SK-N-SH treated with all-trans-retinoic acid at 6 μM for 48 hours (cell line): ENCODE measurements at regions not wholly inside any gene's neighbourhood (a gene's known extent, or its start where the extent isn't known, plus 50 kb on each side); places are given as distances from the start of the nearest gene placed in this dataset.

Experiments
- ATAC-seq: fragments of 200-7000 bp; cut with Tn5 transposase; 3 replicates; pipeline ENCODE4 v1.9.1; 2020; ENCODE audit warnings: mild to moderate bottlenecking, moderate library complexity
- ARNTL ChIP-seq: fragments of 450-650 bp; formaldehyde crosslinking; IDR thresholded peaks from 2 replicates; pipeline ENCODE4 v1.5.0; 2020; ENCODE audit warnings: low read depth, mild to moderate bottlenecking, moderate library complexity, borderline replicate concordance
- BACH2 ChIP-seq: fragments of 250-450 bp; sonication (Bioruptor Pico); IDR thresholded peaks from 2 replicates; pipeline ENCODE4 v1.9.0; 2021; ENCODE audit warnings: mild to moderate bottlenecking, borderline replicate concordance
- CSDC2 ChIP-seq: fragments of 250-450 bp; sonication (Bioruptor Pico); IDR thresholded peaks from 2 replicates; pipeline ENCODE4 v1.5.0; 2020; ENCODE audit warnings: mild to moderate bottlenecking, moderate library complexity
- ESRRG ChIP-seq: fragments of 250-450 bp; sonication (Bioruptor Pico); IDR thresholded peaks from 2 replicates; pipeline ENCODE4 v1.6.1; 2021; ENCODE audit warnings: mild to moderate bottlenecking
- ISL1 ChIP-seq: fragments of 250-450 bp; sonication (Bioruptor Pico); IDR thresholded peaks from 2 replicates; pipeline ENCODE4 v2.1.2; 2022; ENCODE audit warnings: mild to moderate bottlenecking, moderate library complexity
- OSR1 ChIP-seq: fragments of 250-450 bp; sonication (Bioruptor Pico); IDR thresholded peaks from 2 replicates; pipeline ENCODE4 v1.8.0; 2022; ENCODE audit warnings: moderate library complexity, mild to moderate bottlenecking, inconsistent platforms
- POU6F1 ChIP-seq: fragments of 250-450 bp; sonication (Bioruptor Pico); IDR thresholded peaks from 2 replicates; pipeline ENCODE4 v1.8.0; 2021; ENCODE audit warnings: low read depth, mild to moderate bottlenecking, moderate library complexity, borderline replicate concordance
- PPARA ChIP-seq: fragments of 250-450 bp; sonication (Bioruptor Pico); IDR thresholded peaks from 2 replicates; pipeline ENCODE4 v1.5.0; 2020; ENCODE audit warnings: mild to moderate bottlenecking, borderline replicate concordance
- RARB ChIP-seq: fragments of 250-450 bp; sonication (Bioruptor Pico); IDR thresholded peaks from 2 replicates; pipeline ENCODE4 v1.8.0; 2021; ENCODE audit warnings: mild to moderate bottlenecking, moderate library complexity
- SNAI2 ChIP-seq: fragments of 250-450 bp; sonication (Bioruptor Pico); IDR thresholded peaks from 2 replicates; pipeline ENCODE4 v1.5.0; 2020; ENCODE audit warnings: mild to moderate bottlenecking, moderate library complexity
- TCF4 ChIP-seq: fragments of 250-450 bp; sonication (Bioruptor Pico); IDR thresholded peaks from 2 replicates; pipeline ENCODE4 v1.8.0; 2021; ENCODE audit warnings: mild to moderate bottlenecking, moderate library complexity, borderline replicate concordance
- TOX ChIP-seq: fragments of 250-450 bp; sonication (Bioruptor Pico); IDR thresholded peaks from 2 replicates; pipeline ENCODE4 v1.8.0; 2021; ENCODE audit warnings: mild to moderate bottlenecking, moderate library complexity, borderline replicate concordance
- ZC3H10 ChIP-seq: fragments of 250-450 bp; sonication (Bioruptor Pico); IDR thresholded peaks from 2 replicates; pipeline ENCODE4 v1.5.1; 2021; ENCODE audit warnings: mild to moderate bottlenecking, moderate library complexity
- ZFP3 ChIP-seq: fragments of 250-450 bp; sonication (Bioruptor Pico); IDR thresholded peaks from 2 replicates; pipeline ENCODE4 v1.5.0; 2020; ENCODE audit warnings: mild to moderate bottlenecking, moderate library complexity
- ZFP30 ChIP-seq: fragments of 450-650 bp; formaldehyde crosslinking; IDR thresholded peaks from 2 replicates; pipeline ENCODE4 v1.5.0; 2022; ENCODE audit warnings: mild to moderate bottlenecking, moderate library complexity
- ZNF565 ChIP-seq: fragments of 450-650 bp; formaldehyde crosslinking; conservative IDR thresholded peaks from 2 replicates; pipeline ENCODE4 v1.5.0; 2020; ENCODE audit warnings: low read depth, mild to moderate bottlenecking, moderate library complexity
- ZNF70 ChIP-seq: fragments of 450-650 bp; formaldehyde crosslinking; IDR thresholded peaks from 2 replicates; pipeline ENCODE4 v1.5.0; 2020; ENCODE audit warnings: mild to moderate bottlenecking, moderate library complexity
- TF ChIP-seq, protein P1 (sequence below): fragments of 250-450 bp; sonication (Bioruptor Pico); IDR thresholded peaks from 2 replicates; pipeline ENCODE4 v1.5.1; 2020; ENCODE audit warnings: low read depth, mild to moderate bottlenecking, moderate library complexity
- TF ChIP-seq, protein P2 (sequence below): fragments of 250-450 bp; sonication (Bioruptor Pico); IDR thresholded peaks from 2 replicates; pipeline ENCODE4 v1.5.1; 2021; ENCODE audit warnings: mild to moderate bottlenecking, moderate library complexity
- TF ChIP-seq, protein P3 (sequence below): fragments of 250-450 bp; sonication (Bioruptor Pico); IDR thresholded peaks from 2 replicates; pipeline ENCODE4 v1.8.0; 2020; ENCODE audit warnings: mild to moderate bottlenecking, moderate library complexity, borderline replicate concordance
- TF ChIP-seq, protein P4 (sequence below): fragments of 250-450 bp; sonication (Bioruptor Pico); IDR thresholded peaks from 2 replicates; pipeline ENCODE4 v1.5.0; 2020; ENCODE audit warnings: mild to moderate bottlenecking, moderate library complexity

- TF ChIP-seq ISL1 (CRISPR knock-in tag): no peak
- no peak for TF ChIP-seq ARNTL (CRISPR knock-in tag)
- TF ChIP-seq ZNF565 (CRISPR knock-in tag): no peak
- TF ChIP-seq CSDC2 (CRISPR knock-in tag): no peak
- no peak for TF ChIP-seq POU6F1 (CRISPR knock-in tag)
- TF ChIP-seq ZNF70 (CRISPR knock-in tag): no peak
- TF ChIP-seq PPARA: no peak
- TF ChIP-seq SNAI2: no peak
- TF ChIP-seq OSR1 (CRISPR knock-in tag): no peak
- TF ChIP-seq, protein P1, sequence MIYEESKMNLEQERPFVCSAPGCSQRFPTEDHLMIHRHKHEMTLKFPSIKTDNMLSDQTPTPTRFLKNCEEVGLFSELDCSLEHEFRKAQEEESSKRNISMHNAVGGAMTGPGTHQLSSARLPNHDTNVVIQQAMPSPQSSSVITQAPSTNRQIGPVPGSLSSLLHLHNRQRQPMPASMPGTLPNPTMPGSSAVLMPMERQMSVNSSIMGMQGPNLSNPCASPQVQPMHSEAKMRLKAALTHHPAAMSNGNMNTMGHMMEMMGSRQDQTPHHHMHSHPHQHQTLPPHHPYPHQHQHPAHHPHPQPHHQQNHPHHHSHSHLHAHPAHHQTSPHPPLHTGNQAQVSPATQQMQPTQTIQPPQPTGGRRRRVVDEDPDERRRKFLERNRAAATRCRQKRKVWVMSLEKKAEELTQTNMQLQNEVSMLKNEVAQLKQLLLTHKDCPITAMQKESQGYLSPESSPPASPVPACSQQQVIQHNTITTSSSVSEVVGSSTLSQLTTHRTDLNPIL (CRISPR knock-in tag): no peak
- TF ChIP-seq ESRRG (CRISPR knock-in tag): no peak
- ATAC-seq: no peak
These were observed 255.6 kb downstream of the ATP23 start for GRCh38 chr12:58196971-58197370.

DNA sequence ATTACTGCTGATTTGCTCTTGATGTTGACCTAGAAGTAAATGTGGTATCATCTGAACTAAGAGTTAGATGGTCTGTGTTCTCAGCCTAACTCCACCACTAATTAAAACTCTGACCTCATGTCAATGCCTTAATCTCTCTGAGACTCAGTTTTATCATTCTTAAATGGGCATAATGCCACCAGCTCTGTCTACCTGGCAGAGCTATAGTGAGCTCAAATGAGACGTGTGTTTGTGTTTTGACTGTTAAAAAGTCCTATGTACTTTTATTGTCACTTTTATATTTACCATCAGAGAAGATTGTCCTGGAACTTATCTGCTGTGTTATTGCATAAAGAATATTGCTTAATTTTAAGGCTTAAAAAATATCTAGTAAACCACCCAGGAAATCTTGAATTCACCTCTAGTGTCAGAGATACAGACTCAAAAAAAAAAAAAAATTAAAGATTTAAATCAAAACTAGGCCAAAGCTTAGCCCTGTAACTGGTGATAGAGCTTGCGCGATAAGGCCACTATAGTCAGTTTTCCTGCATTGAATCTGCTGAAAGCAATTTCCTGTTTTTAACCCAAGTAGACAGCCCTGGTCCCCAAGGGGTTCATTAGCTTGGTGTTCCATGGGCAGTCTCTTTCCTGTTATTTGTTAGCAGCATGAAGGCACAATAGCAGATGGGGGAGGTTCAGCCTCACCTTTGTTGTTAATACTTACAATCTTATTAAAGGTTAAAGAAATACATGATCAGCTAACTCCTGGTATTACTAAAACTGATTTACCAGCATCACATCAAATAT lies 261.8 kb downstream of the ATP23 start:
- TF ChIP-seq ZNF565 (CRISPR knock-in tag) (no peak), RARB (CRISPR knock-in tag) (no peak), ZC3H10 (CRISPR knock-in tag) (no peak), ZNF70 (CRISPR knock-in tag) (no peak), BACH2 (no peak), TOX (CRISPR knock-in tag) (no peak), POU6F1 (CRISPR knock-in tag) (no peak), SNAI2 (no peak), ZFP3 (no peak), ISL1 (CRISPR knock-in tag) (no peak), TCF4 (CRISPR knock-in tag) (no peak)
- TF ChIP-seq, protein P2, sequence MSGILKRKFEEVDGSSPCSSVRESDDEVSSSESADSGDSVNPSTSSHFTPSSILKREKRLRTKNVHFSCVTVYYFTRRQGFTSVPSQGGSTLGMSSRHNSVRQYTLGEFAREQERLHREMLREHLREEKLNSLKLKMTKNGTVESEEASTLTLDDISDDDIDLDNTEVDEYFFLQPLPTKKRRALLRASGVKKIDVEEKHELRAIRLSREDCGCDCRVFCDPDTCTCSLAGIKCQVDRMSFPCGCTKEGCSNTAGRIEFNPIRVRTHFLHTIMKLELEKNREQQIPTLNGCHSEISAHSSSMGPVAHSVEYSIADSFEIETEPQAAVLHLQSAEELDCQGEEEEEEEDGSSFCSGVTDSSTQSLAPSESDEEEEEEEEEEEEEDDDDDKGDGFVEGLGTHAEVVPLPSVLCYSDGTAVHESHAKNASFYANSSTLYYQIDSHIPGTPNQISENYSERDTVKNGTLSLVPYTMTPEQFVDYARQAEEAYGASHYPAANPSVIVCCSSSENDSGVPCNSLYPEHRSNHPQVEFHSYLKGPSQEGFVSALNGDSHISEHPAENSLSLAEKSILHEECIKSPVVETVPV (CRISPR knock-in tag): no peak
- TF ChIP-seq, protein P1 (CRISPR knock-in tag): no peak
- TF ChIP-seq, protein P3, sequence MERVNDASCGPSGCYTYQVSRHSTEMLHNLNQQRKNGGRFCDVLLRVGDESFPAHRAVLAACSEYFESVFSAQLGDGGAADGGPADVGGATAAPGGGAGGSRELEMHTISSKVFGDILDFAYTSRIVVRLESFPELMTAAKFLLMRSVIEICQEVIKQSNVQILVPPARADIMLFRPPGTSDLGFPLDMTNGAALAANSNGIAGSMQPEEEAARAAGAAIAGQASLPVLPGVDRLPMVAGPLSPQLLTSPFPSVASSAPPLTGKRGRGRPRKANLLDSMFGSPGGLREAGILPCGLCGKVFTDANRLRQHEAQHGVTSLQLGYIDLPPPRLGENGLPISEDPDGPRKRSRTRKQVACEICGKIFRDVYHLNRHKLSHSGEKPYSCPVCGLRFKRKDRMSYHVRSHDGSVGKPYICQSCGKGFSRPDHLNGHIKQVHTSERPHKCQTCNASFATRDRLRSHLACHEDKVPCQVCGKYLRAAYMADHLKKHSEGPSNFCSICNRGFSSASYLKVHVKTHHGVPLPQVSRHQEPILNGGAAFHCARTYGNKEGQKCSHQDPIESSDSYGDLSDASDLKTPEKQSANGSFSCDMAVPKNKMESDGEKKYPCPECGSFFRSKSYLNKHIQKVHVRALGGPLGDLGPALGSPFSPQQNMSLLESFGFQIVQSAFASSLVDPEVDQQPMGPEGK (CRISPR knock-in tag): no peak
- no peak for ATAC-seq

DNA sequence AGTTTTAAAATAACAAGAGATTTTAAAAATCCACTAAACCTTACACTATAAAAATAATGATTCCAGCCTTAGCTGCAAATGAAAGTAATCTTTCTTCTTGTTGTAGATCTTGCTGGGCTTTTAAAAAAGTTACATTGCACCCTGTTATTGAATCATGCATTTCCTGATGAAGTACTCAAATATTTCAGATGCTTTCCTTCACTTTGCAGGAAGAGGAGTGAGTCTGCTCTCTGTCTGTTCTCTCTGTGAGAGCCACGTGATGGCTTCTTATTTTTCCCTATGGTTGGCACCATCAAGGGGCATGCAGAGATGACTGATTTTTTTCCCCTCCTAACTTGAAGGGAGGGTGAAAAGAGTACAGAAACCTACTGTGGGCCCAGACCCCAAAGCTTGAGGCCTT lies 262.7 kb downstream of the ATP23 start:
- no peak for ATAC-seq
- TF ChIP-seq, protein P3 (CRISPR knock-in tag): no peak
- TF ChIP-seq TOX (CRISPR knock-in tag) (no peak), SNAI2 (no peak), ZFP3 (no peak), PPARA (no peak), OSR1 (CRISPR knock-in tag) (no peak), ZNF565 (CRISPR knock-in tag) (no peak), ZFP30 (no peak)
- TF ChIP-seq, protein P4, sequence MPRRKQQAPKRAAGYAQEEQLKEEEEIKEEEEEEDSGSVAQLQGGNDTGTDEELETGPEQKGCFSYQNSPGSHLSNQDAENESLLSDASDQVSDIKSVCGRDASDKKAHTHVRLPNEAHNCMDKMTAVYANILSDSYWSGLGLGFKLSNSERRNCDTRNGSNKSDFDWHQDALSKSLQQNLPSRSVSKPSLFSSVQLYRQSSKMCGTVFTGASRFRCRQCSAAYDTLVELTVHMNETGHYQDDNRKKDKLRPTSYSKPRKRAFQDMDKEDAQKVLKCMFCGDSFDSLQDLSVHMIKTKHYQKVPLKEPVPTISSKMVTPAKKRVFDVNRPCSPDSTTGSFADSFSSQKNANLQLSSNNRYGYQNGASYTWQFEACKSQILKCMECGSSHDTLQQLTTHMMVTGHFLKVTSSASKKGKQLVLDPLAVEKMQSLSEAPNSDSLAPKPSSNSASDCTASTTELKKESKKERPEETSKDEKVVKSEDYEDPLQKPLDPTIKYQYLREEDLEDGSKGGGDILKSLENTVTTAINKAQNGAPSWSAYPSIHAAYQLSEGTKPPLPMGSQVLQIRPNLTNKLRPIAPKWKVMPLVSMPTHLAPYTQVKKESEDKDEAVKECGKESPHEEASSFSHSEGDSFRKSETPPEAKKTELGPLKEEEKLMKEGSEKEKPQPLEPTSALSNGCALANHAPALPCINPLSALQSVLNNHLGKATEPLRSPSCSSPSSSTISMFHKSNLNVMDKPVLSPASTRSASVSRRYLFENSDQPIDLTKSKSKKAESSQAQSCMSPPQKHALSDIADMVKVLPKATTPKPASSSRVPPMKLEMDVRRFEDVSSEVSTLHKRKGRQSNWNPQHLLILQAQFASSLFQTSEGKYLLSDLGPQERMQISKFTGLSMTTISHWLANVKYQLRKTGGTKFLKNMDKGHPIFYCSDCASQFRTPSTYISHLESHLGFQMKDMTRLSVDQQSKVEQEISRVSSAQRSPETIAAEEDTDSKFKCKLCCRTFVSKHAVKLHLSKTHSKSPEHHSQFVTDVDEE (CRISPR knock-in tag): no peak
